CD4-positive, alpha-beta T cell treated with Interleukin-12 subunit alpha and Interleukin-12 subunit beta, for 1 hour (primary cell): ENCODE measurements at regions not wholly inside any gene's neighbourhood (a gene's known extent, or its start where the extent isn't known, plus 50 kb on each side); places are given as distances from the start of the nearest gene placed in this dataset.
"Not testable (repeated sequence)": the region's sequence is repeated elsewhere in the genome, so short reads cannot be mapped to it uniquely, and the experiment has no call there.

Experiments used
- DNase-seq: peaks from one replicate; pipeline ENCODE4 v3.0.0-alpha.2; 2020

- DNase-seq = no peak
Measured at GRCh38 chr13:83722443-83722842, 159.8 kb downstream of the SLITRK1 start.

- DNase-seq = no peak
Measured at GRCh38 chr13:83716121-83716520, 166.2 kb downstream of the SLITRK1 start.

- no peak for DNase-seq
Measured at GRCh38 chr13:83714236-83714635, 168.0 kb downstream of the SLITRK1 start.

- DNase-seq = no peak
Measured at GRCh38 chr13:83710133-83710515, 172.2 kb downstream of the SLITRK1 start.

- DNase-seq = no peak
Measured at GRCh38 chr13:83709426-83710132, 172.7 kb downstream of the SLITRK1 start.

- DNase-seq = no peak
Measured at GRCh38 chr13:83702021-83702420, 180.3 kb downstream of the SLITRK1 start.

- no peak for DNase-seq
Measured at GRCh38 chr13:83692800-83693199, 189.5 kb downstream of the SLITRK1 start.

GRCh38 chr13:83691966-83692365 is 190.3 kb downstream of the SLITRK1 start:
- DNase-seq = no peak

GRCh38 chr13:83681547-83681946 is 200.7 kb downstream of the SLITRK1 start:
- DNase-seq = no peak

- no peak for DNase-seq
Measured at GRCh38 chr13:83677985-83678384, 204.3 kb downstream of the SLITRK1 start.

- no peak for DNase-seq
Measured at GRCh38 chr13:83672612-83673011, 209.7 kb downstream of the SLITRK1 start.

- DNase-seq = no peak
Measured at GRCh38 chr13:83667606-83668005, 214.7 kb downstream of the SLITRK1 start.

GRCh38 chr13:83666141-83666540 is 216.1 kb downstream of the SLITRK1 start:
- no peak for DNase-seq

GRCh38 chr13:83657281-83657680 is 225.0 kb downstream of the SLITRK1 start:
- DNase-seq = no peak

- not testable (repeated sequence) for DNase-seq
Measured at GRCh38 chr13:83642617-83643016, 239.7 kb downstream of the SLITRK1 start.

GRCh38 chr13:83634601-83635000 is 247.7 kb downstream of the SLITRK1 start:
- no peak for DNase-seq

- DNase-seq = no peak
Measured at GRCh38 chr13:83633746-83634145, 248.5 kb downstream of the SLITRK1 start.

- no peak for DNase-seq
Measured at GRCh38 chr13:83622422-83622784, 259.9 kb downstream of the SLITRK1 start.

- no peak for DNase-seq
Measured at GRCh38 chr13:83621765-83622421, 260.4 kb downstream of the SLITRK1 start.

GRCh38 chr13:83620530-83621220 is 261.6 kb downstream of the SLITRK1 start:
- no peak for DNase-seq

GRCh38 chr13:83618966-83619365 is 263.3 kb downstream of the SLITRK1 start:
- no peak for DNase-seq

- DNase-seq = no peak
Measured at GRCh38 chr13:83613524-83613923, 268.8 kb downstream of the SLITRK1 start.

- DNase-seq = no peak
Measured at GRCh38 chr13:83601539-83601938, 280.7 kb downstream of the SLITRK1 start.

- no peak for DNase-seq
Measured at GRCh38 chr13:83592095-83592494, 290.2 kb downstream of the SLITRK1 start.
